ENCODE measurements at regions not wholly inside any gene's neighbourhood (a gene's known extent, or its start where the extent isn't known, plus 50 kb on each side); places are given as distances from the start of the nearest gene placed in this dataset.
A peak's percentile ranks its signal among the peaks of the same experiment; 100 is the strongest.
"Not testable (repeated sequence)": the region's sequence is repeated elsewhere in the genome, so short reads cannot be mapped to it uniquely, and the experiment has no call there.

DNA sequence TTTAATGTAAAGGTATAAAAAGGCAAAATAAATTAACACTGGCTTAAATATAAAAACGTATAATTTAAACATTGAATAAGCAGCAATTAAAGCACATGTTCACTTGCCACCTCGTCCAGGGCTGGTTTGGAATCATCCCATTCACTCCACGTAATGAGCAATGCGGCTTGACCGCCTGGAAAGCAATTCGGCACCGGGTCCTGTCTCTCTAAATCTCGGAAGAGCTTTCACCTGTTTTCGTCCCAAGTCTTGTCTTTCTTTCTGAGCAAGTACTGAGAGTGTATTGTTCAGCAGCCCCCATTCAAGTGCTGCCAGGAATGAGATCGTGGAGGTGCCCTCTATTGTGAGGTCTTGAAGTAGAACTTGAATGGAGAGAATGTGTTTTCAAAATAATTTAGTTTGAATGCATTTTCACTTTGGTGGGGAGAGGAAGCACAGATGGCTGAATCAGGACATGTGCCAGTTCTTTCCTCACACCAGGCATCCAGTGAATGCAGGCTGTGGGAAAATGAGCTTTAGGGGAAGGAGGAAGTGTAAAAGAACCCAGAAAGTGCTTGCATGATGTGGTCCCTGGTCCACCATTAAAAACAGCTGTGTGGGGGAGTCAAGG is 515.2 kb downstream of the REEP3 start:
- H3K9me3 ChIP-seq (ENCODE audit: control insufficient read depth in 1 of 2, low read length in 2 of 2) = no peaks in the 10 kb centered on the region
- no peaks in the 10 kb centered on the region for H3K36me3 ChIP-seq (ENCODE audit: control insufficient read depth in 1 of 2, insufficient read depth in 2 of 2, low read length in 2 of 2)
- no peaks in the 10 kb centered on the region for H3K27me3 ChIP-seq (ENCODE audit: control insufficient read depth in 1 of 2, insufficient read depth in 2 of 2, low read length in 2 of 2)
- H3K4me3 ChIP-seq (ENCODE audit: low read depth in 1 of 2, low read length in 2 of 2) = peak overlapping the region in 1 of 2 donors; percentile 7
- H3K27ac ChIP-seq (ENCODE audit: low read depth, low read length) = no peak overlapping the region
- peaks cover 3 to 7% of the 10 kb centered on the region in 2 donors for H3K4me1 ChIP-seq (ENCODE audit: control insufficient read depth in 1 of 2, insufficient read depth in 2 of 2, low read length in 2 of 2)
- peak overlapping the region in 1 of 2 donors; percentile 6 for H3K9ac ChIP-seq (ENCODE audit: low read depth in 1 of 2, low read length in 2 of 2)

DNA sequence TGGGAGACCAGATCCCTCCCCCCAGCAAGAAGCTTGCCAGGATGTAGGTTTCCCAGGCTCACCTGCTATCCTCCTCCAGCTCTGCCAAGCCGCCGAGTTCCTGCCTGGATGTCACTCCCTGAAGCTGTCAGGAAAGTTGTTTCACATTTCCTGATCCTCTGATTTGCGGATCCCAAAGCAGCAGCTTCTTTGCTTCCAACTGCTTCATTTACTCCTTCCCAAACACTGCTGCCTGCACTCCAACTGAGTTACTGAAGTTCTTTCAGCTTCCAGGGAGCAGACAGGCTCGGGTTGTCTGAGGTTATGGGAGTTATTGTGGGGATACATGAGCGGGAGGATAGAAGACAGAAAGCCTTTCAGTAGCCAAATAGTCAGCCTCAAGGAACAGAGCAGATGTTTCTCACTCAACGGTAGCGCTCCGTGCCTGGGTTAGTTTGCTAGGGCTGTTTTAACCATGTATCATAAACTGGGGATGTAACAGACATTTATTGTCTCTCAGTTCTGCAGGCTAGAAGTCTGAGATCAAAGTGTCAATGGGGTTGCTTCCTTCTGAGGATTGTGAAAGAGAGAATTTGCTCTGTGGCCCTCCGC is 516.0 kb downstream of the REEP3 start:
- peak overlapping the region in 1 of 2 donors; percentile 7 for H3K4me3 ChIP-seq (ENCODE audit: low read depth in 1 of 2, low read length in 2 of 2)
- H3K27me3 ChIP-seq (ENCODE audit: control insufficient read depth in 1 of 2, insufficient read depth in 2 of 2, low read length in 2 of 2) = no peaks in the 10 kb centered on the region
- H3K4me1 ChIP-seq (ENCODE audit: control insufficient read depth in 1 of 2, insufficient read depth in 2 of 2, low read length in 2 of 2) = peaks cover 3 to 8% of the 10 kb centered on the region in 2 donors
- H3K9ac ChIP-seq (ENCODE audit: low read depth in 1 of 2, low read length in 2 of 2) = no peak overlapping the region
- no peaks in the 10 kb centered on the region for H3K36me3 ChIP-seq (ENCODE audit: control insufficient read depth in 1 of 2, insufficient read depth in 2 of 2, low read length in 2 of 2)
- no peaks in the 10 kb centered on the region for H3K9me3 ChIP-seq (ENCODE audit: control insufficient read depth in 1 of 2, low read length in 2 of 2)
- no peak overlapping the region for H3K27ac ChIP-seq (ENCODE audit: low read depth, low read length)

DNA sequence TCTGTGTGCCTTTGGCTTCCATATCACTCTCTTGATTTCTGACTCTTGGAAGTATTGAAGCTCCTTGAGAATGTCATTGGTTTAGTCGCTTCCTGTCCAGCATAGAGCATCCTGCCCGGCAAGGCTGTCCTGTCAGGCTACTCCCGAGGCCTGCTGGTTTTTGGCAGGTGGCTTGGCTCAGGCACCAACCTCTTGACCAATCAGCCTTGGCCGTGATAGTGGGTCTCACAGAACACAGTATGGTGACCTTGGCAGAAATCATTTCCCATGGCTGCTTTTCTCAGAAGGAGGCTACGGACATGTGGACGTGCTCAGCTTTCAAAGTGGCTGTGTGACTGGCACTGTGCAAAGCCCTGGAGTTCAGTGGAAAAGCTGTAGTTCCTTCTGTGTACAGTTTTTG is 516.9 kb downstream of the REEP3 start:
- no peaks in the 10 kb centered on the region for H3K27me3 ChIP-seq (ENCODE audit: control insufficient read depth in 1 of 2, insufficient read depth in 2 of 2, low read length in 2 of 2)
- H3K36me3 ChIP-seq (ENCODE audit: control insufficient read depth in 1 of 2, insufficient read depth in 2 of 2, low read length in 2 of 2) = no peaks in the 10 kb centered on the region
- no peak overlapping the region for H3K27ac ChIP-seq (ENCODE audit: low read depth, low read length)
- H3K4me1 ChIP-seq (ENCODE audit: control insufficient read depth in 1 of 2, insufficient read depth in 2 of 2, low read length in 2 of 2) = peaks cover 3 to 8% of the 10 kb centered on the region in 2 donors
- H3K9ac ChIP-seq (ENCODE audit: low read depth in 1 of 2, low read length in 2 of 2) = no peak overlapping the region
- no peaks in the 10 kb centered on the region for H3K9me3 ChIP-seq (ENCODE audit: control insufficient read depth in 1 of 2, low read length in 2 of 2)
- no peak overlapping the region for H3K4me3 ChIP-seq (ENCODE audit: low read depth in 1 of 2, low read length in 2 of 2)

- Histone ChIP-seq H3K4me3 (ENCODE audit: low read depth in 1 of 2, low read length in 2 of 2) (no peak overlapping the region), H3K27me3 (ENCODE audit: control insufficient read depth in 1 of 2, insufficient read depth in 2 of 2, low read length in 2 of 2) (no peaks in the 10 kb centered on the region), H3K27ac (ENCODE audit: low read depth, low read length) (no peak overlapping the region), H3K9ac (ENCODE audit: low read depth in 1 of 2, low read length in 2 of 2) (no peak overlapping the region), H3K36me3 (ENCODE audit: control insufficient read depth in 1 of 2, insufficient read depth in 2 of 2, low read length in 2 of 2) (no peaks in the 10 kb centered on the region), H3K4me1 (ENCODE audit: control insufficient read depth in 1 of 2, insufficient read depth in 2 of 2, low read length in 2 of 2) (peaks cover 3 to 8% of the 10 kb centered on the region in 2 donors), H3K9me3 (ENCODE audit: control insufficient read depth in 1 of 2, low read length in 2 of 2) (no peaks in the 10 kb centered on the region)
Observed at GRCh38 chr10:64039198-64039597, 518.0 kb downstream of the REEP3 start.

- Histone ChIP-seq H3K27ac (ENCODE audit: low read depth, low read length) (no peak overlapping the region), H3K27me3 (ENCODE audit: control insufficient read depth in 1 of 2, insufficient read depth in 2 of 2, low read length in 2 of 2) (no peaks in the 10 kb centered on the region), H3K9me3 (ENCODE audit: control insufficient read depth in 1 of 2, low read length in 2 of 2) (no peaks in the 10 kb centered on the region), H3K9ac (ENCODE audit: low read depth in 1 of 2, low read length in 2 of 2) (no peak overlapping the region), H3K36me3 (ENCODE audit: control insufficient read depth in 1 of 2, insufficient read depth in 2 of 2, low read length in 2 of 2) (no peaks in the 10 kb centered on the region), H3K4me3 (ENCODE audit: low read depth in 1 of 2, low read length in 2 of 2) (no peak overlapping the region), H3K4me1 (ENCODE audit: control insufficient read depth in 1 of 2, insufficient read depth in 2 of 2, low read length in 2 of 2) (peaks cover 3 to 8% of the 10 kb centered on the region in 2 donors)
Observed at GRCh38 chr10:64040781-64041180, 519.6 kb downstream of the REEP3 start.

GRCh38 chr10:64041185-64041988 is 520.2 kb downstream of the REEP3 start:
- Histone ChIP-seq H3K4me3 (ENCODE audit: low read depth in 1 of 2, low read length in 2 of 2) (peak overlapping the region; percentile 50 to 62), H3K36me3 (ENCODE audit: control insufficient read depth in 1 of 2, insufficient read depth in 2 of 2, low read length in 2 of 2) (no peaks in the 10 kb centered on the region), H3K9ac (ENCODE audit: low read depth in 1 of 2, low read length in 2 of 2) (no peak overlapping the region), H3K4me1 (ENCODE audit: control insufficient read depth in 1 of 2, insufficient read depth in 2 of 2, low read length in 2 of 2) (peaks cover 3 to 8% of the 10 kb centered on the region in 2 donors), H3K9me3 (ENCODE audit: control insufficient read depth in 1 of 2, low read length in 2 of 2) (no peaks in the 10 kb centered on the region), H3K27me3 (ENCODE audit: control insufficient read depth in 1 of 2, insufficient read depth in 2 of 2, low read length in 2 of 2) (no peaks in the 10 kb centered on the region), H3K27ac (ENCODE audit: low read depth, low read length) (no peak overlapping the region)

GRCh38 chr10:64041989-64042490 is 520.8 kb downstream of the REEP3 start:
- H3K27me3 ChIP-seq (ENCODE audit: control insufficient read depth in 1 of 2, insufficient read depth in 2 of 2, low read length in 2 of 2) = no peaks in the 10 kb centered on the region
- no peak overlapping the region for H3K27ac ChIP-seq (ENCODE audit: low read depth, low read length)
- no peak overlapping the region for H3K9ac ChIP-seq (ENCODE audit: low read depth in 1 of 2, low read length in 2 of 2)
- H3K36me3 ChIP-seq (ENCODE audit: control insufficient read depth in 1 of 2, insufficient read depth in 2 of 2, low read length in 2 of 2) = no peaks in the 10 kb centered on the region
- H3K4me3 ChIP-seq (ENCODE audit: low read depth in 1 of 2, low read length in 2 of 2) = no peak overlapping the region
- H3K9me3 ChIP-seq (ENCODE audit: control insufficient read depth in 1 of 2, low read length in 2 of 2) = no peaks in the 10 kb centered on the region
- H3K4me1 ChIP-seq (ENCODE audit: control insufficient read depth in 1 of 2, insufficient read depth in 2 of 2, low read length in 2 of 2) = peaks cover 1 to 8% of the 10 kb centered on the region in 2 donors

DNA sequence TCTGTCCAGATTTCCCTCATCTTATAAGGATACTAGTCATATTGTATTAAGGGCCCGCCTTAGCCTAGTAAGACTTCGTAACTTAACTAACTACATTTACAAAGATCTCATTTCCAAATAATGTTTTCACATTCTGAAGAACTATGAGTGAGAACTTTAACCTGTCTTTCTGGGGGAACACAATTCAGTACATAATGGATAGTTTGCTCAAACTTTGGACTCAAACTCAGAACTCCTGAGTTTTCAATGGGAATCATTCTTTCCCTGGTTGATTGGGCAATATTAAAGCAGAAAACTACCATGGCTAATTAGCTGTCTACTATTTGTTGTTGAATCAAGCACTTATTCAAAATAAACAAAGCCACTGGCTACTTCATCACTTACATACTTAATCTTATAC is 522.9 kb downstream of the REEP3 start:
- H3K36me3 ChIP-seq (ENCODE audit: control insufficient read depth in 1 of 2, insufficient read depth in 2 of 2, low read length in 2 of 2) = no peaks in the 10 kb centered on the region
- H3K27me3 ChIP-seq (ENCODE audit: control insufficient read depth in 1 of 2, insufficient read depth in 2 of 2, low read length in 2 of 2) = no peaks in the 10 kb centered on the region
- no peak overlapping the region for H3K4me3 ChIP-seq (ENCODE audit: low read depth in 1 of 2, low read length in 2 of 2)
- H3K27ac ChIP-seq (ENCODE audit: low read depth, low read length) = no peak overlapping the region
- peaks cover 0 to 8% of the 10 kb centered on the region in 2 donors for H3K4me1 ChIP-seq (ENCODE audit: control insufficient read depth in 1 of 2, insufficient read depth in 2 of 2, low read length in 2 of 2)
- H3K9ac ChIP-seq (ENCODE audit: low read depth in 1 of 2, low read length in 2 of 2) = no peak overlapping the region
- no peaks in the 10 kb centered on the region for H3K9me3 ChIP-seq (ENCODE audit: control insufficient read depth in 1 of 2, low read length in 2 of 2)

- H3K9me3 ChIP-seq (ENCODE audit: control insufficient read depth in 1 of 2, low read length in 2 of 2); H3K27me3 ChIP-seq (ENCODE audit: control insufficient read depth in 1 of 2, insufficient read depth in 2 of 2, low read length in 2 of 2); H3K36me3 ChIP-seq (ENCODE audit: control insufficient read depth in 1 of 2, insufficient read depth in 2 of 2, low read length in 2 of 2); H3K9ac ChIP-seq (ENCODE audit: low read depth in 1 of 2, low read length in 2 of 2); H3K4me1 ChIP-seq (ENCODE audit: control insufficient read depth in 1 of 2, insufficient read depth in 2 of 2, low read length in 2 of 2); H3K4me3 ChIP-seq (ENCODE audit: low read depth in 1 of 2, low read length in 2 of 2); H3K27ac ChIP-seq (ENCODE audit: low read depth, low read length): not testable (repeated sequence)
Observed at GRCh38 chr10:64044957-64045632, 523.9 kb downstream of the REEP3 start.

- no peak overlapping the region for H3K9ac ChIP-seq (ENCODE audit: low read depth in 1 of 2, low read length in 2 of 2)
- no peaks in the 10 kb centered on the region for H3K27me3 ChIP-seq (ENCODE audit: control insufficient read depth in 1 of 2, insufficient read depth in 2 of 2, low read length in 2 of 2)
- H3K4me3 ChIP-seq (ENCODE audit: low read depth in 1 of 2, low read length in 2 of 2) = no peak overlapping the region
- no peaks in the 10 kb centered on the region for H3K9me3 ChIP-seq (ENCODE audit: control insufficient read depth in 1 of 2, low read length in 2 of 2)
- H3K27ac ChIP-seq (ENCODE audit: low read depth, low read length) = no peak overlapping the region
- no peaks in the 10 kb centered on the region for H3K36me3 ChIP-seq (ENCODE audit: control insufficient read depth in 1 of 2, insufficient read depth in 2 of 2, low read length in 2 of 2)
- H3K4me1 ChIP-seq (ENCODE audit: control insufficient read depth in 1 of 2, insufficient read depth in 2 of 2, low read length in 2 of 2) = no peaks in the 10 kb centered on the region
Observed at GRCh38 chr10:64054392-64054791, 533.2 kb downstream of the REEP3 start.
